GM12878 (cell line): ENCODE measurements at regions not wholly inside any gene's neighbourhood (a gene's known extent, or its start where the extent isn't known, plus 50 kb on each side); places are given as distances from the start of the nearest gene placed in this dataset.

ENCODE experiments used
- ATAC-seq: fragments of 200-7000 bp; cut with Tn5 transposase; 3 replicates; pipeline ENCODE4 v1.9.1; 2020; ENCODE audit warnings: mild to moderate bottlenecking, moderate library complexity
- BruUV-seq: library from RNA; stranded (reverse); fragments of 400-500 nt; replicated peaks from 2 replicates; lab custom pipeline; 2021; lab: Mats Ljungman, UMichigan
- CTCF ChIA-PET: fragments of 300-600 bp; sonication (Branson Sonifier 250); formaldehyde crosslinking; extraction: SDS; loops from one replicate; lab custom pipeline; 2021; ENCODE audit warnings: inconsistent platforms; lab: Yijun Ruan, JAX
- POLR2A ChIA-PET: fragments of 350-600 bp; formaldehyde crosslinking; extraction: SDS; loops from one replicate; lab custom pipeline; 2021; ENCODE audit warnings: inconsistent platforms; lab: Charles Lee
- RAD21 ChIA-PET: fragments of 300-600 bp; sonication (Branson Sonifier 250); formaldehyde crosslinking; loops from one replicate; lab custom pipeline; 2023; ENCODE audit warnings: antibody characterized with exemption; ENCODE audit not compliant: unreplicated experiment; lab: Charles Lee
- SMC1A ChIA-PET: fragments of 300-600 bp; sonication (Branson Sonifier 250); formaldehyde crosslinking; loops from one replicate; lab custom pipeline; 2023; ENCODE audit not compliant: unreplicated experiment, uncharacterized antibody; lab: Charles Lee
- DNase-seq: peaks from one replicate; pipeline ENCODE4 v3.0.0-alpha.2; 2011; ENCODE audit warnings: low read depth, low spot score
- FAIRE-seq: peaks from 3 replicates; lab custom pipeline; 2011; peaks lifted over from hg19 to GRCh38; lab: Jason Lieb, UNC
- H2AFZ ChIP-seq: 2 replicates; pipeline ENCODE4 v1.6.0; 2011; ENCODE audit warnings: low read depth, low read length, control low read depth; ENCODE audit not compliant: control insufficient read depth
- H3K27ac ChIP-seq: 2 replicates; pipeline ENCODE4 v1.5.1; 2011; ENCODE audit warnings: control low read depth; ENCODE audit not compliant: control insufficient read depth, insufficient read depth
- H3K27me3 ChIP-seq, 2 experiments: replicated peaks in 1 of 2; 2 replicates each; pipeline versions ENCODE4 v1.6.0 to v1.6.1; 2011; ENCODE audit warnings: low read length in 1 of 2; ENCODE audit not compliant: control insufficient read depth in 2 of 2, insufficient read depth in 2 of 2
- H3K36me3 ChIP-seq, 2 experiments: 2 replicates each; pipeline ENCODE4 v1.5.1; 2011; ENCODE audit warnings: low read length in 1 of 2; ENCODE audit not compliant: control insufficient read depth in 2 of 2, insufficient read depth in 2 of 2
- H3K4me1 ChIP-seq: 2 replicates; pipeline ENCODE4 v1.6.1; 2011; ENCODE audit warnings: mild to moderate bottlenecking, low read length, moderate library complexity, mixed read lengths; ENCODE audit not compliant: control insufficient read depth, insufficient read depth
- H3K4me2 ChIP-seq: 2 replicates; pipeline ENCODE4 v1.6.0; 2011; ENCODE audit warnings: control low read depth; ENCODE audit not compliant: control insufficient read depth, insufficient read depth
- H3K4me3 ChIP-seq: fragments of 200-600 bp; sonication (generic); 2 replicates; pipeline ENCODE4 v1.5.1; 2016
- H3K79me2 ChIP-seq: 2 replicates; pipeline ENCODE4 v1.6.0; 2011; ENCODE audit warnings: low read length; ENCODE audit not compliant: control insufficient read depth, insufficient read depth
- H3K9ac ChIP-seq: 2 replicates; pipeline ENCODE4 v1.8.0; 2011; ENCODE audit warnings: low read length, control low read depth, mixed read lengths; ENCODE audit not compliant: control insufficient read depth, insufficient read depth
- H3K9me3 ChIP-seq: replicated peaks from 3 replicates; pipeline ENCODE4 v1.5.1; 2011; ENCODE audit warnings: mild to moderate bottlenecking, low read length; ENCODE audit not compliant: control insufficient read depth, insufficient read depth
- H4K20me1 ChIP-seq: 2 replicates; pipeline ENCODE4 v1.6.0; 2011; ENCODE audit not compliant: control insufficient read depth, insufficient read depth
- KAT2A ChIP-seq: conservative IDR thresholded peaks from 2 replicates; pipeline ENCODE4 v1.6.1; 2011; ENCODE audit warnings: low read depth, low read length; ENCODE audit not compliant: control insufficient read depth
- RAD21 ChIP-seq: IDR thresholded peaks from 2 replicates; pipeline ENCODE4 v1.6.1; 2011; ENCODE audit warnings: mild to moderate bottlenecking, low read depth, low read length, moderate library complexity; ENCODE audit not compliant: insufficient read depth
- in situ Hi-C: fragments of 300-500 bp; cut with MboI; formaldehyde crosslinking; loops from 9 replicates; pipeline ENCODE4 v1.14.3; 2018; ENCODE audit warnings: mixed read lengths
- intact Hi-C: fragments of 100-400 bp; cut with micrococcal nuclease; formaldehyde crosslinking; loops from one replicate; pipeline ENCODE4 v1.14.2; 2022; ENCODE audit not compliant: unreplicated experiment
- TF ChIP-seq, protein P1 (sequence below): fragments of 450-650 bp; conservative IDR thresholded peaks from 2 replicates; pipeline ENCODE4 v1.6.1; 2017; ENCODE audit warnings: mild to moderate bottlenecking, moderate library complexity
- TF ChIP-seq, protein P2 (sequence below): fragments of 450-650 bp; formaldehyde crosslinking; IDR thresholded peaks from 2 replicates; pipeline ENCODE4 v1.5.0; 2022; ENCODE audit warnings: mild to moderate bottlenecking, missing genetic modification characterization

DNA sequence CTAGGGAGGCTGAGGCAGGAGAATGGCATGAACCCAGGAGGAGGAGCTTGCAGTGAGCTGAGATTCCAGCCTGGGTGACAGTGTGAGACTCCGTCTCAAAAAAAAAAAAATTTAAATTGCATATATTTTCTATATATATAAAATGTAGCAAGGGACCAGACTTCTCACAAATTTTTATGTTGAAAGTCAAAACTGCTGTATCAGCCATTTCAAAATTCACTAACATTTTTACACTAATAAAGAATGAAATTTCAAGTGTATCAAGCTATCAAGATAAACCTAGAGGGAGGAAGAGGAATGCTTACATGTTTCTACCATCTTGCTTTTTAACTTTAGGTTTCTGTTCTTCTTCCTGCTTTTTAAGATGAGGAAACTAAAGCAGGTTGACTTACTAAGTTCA lies 464.0 kb downstream of the KCNJ3 start (continued):
- TF ChIP-seq, protein P1, sequence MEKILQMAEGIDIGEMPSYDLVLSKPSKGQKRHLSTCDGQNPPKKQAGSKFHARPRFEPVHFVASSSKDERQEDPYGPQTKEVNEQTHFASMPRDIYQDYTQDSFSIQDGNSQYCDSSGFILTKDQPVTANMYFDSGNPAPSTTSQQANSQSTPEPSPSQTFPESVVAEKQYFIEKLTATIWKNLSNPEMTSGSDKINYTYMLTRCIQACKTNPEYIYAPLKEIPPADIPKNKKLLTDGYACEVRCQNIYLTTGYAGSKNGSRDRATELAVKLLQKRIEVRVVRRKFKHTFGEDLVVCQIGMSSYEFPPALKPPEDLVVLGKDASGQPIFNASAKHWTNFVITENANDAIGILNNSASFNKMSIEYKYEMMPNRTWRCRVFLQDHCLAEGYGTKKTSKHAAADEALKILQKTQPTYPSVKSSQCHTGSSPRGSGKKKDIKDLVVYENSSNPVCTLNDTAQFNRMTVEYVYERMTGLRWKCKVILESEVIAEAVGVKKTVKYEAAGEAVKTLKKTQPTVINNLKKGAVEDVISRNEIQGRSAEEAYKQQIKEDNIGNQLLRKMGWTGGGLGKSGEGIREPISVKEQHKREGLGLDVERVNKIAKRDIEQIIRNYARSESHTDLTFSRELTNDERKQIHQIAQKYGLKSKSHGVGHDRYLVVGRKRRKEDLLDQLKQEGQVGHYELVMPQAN, result no peak

DNA sequence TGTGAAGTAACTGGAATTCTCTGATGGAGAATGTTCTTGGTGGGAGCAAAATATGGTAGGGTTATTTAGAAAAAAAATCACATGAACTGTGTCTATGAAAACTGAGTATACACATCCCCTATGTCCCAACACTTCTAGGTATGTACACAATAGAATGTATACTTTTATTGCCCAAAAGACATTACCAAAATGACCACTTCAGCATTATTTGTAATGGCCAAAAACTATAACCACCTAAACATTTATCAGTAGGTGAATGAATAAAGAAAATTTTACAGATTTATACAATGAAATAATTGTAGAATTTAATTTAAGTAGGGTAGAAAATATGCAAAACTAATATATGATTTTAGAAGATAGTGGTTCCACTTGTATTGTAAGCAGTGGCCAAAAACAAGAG lies 462.8 kb downstream of the KCNJ3 start:
- RAD21 ChIA-PET, result no interaction called here
- no peak for FAIRE-seq
- no TSS peak for BruUV-seq

More for the DNA sequence above, 462.8 kb downstream of the KCNJ3 start:
- H3K36me3 ChIP-seq, result no peaks in the 10 kb centered on the region
- intact Hi-C loops (loop anchor here (5.0 kb wide), 1 partner anchor 41 kb away; no protein-coding TSS in a partner anchor), in situ Hi-C loops (no loop called here)
- POLR2A ChIA-PET, result no interaction called here
- H2AFZ ChIP-seq, result no peak overlapping the region
- H3K9me3 ChIP-seq, result no peaks in the 10 kb centered on the region
- H3K4me1 ChIP-seq, result no peaks in the 10 kb centered on the region
- no peaks in the 10 kb centered on the region for H3K27me3 ChIP-seq
- TF ChIP-seq, protein P2, sequence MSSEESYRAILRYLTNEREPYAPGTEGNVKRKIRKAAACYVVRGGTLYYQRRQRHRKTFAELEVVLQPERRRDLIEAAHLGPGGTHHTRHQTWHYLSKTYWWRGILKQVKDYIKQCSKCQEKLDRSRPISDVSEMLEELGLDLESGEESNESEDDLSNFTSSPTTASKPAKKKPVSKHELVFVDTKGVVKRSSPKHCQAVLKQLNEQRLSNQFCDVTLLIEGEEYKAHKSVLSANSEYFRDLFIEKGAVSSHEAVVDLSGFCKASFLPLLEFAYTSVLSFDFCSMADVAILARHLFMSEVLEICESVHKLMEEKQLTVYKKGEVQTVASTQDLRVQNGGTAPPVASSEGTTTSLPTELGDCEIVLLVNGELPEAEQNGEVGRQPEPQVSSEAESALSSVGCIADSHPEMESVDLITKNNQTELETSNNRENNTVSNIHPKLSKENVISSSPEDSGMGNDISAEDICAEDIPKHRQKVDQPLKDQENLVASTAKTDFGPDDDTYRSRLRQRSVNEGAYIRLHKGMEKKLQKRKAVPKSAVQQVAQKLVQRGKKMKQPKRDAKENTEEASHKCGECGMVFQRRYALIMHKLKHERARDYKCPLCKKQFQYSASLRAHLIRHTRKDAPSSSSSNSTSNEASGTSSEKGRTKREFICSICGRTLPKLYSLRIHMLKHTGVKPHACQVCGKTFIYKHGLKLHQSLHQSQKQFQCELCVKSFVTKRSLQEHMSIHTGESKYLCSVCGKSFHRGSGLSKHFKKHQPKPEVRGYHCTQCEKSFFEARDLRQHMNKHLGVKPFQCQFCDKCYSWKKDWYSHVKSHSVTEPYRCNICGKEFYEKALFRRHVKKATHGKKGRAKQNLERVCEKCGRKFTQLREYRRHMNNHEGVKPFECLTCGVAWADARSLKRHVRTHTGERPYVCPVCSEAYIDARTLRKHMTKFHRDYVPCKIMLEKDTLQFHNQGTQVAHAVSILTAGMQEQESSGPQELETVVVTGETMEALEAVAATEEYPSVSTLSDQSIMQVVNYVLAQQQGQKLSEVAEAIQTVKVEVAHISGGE (CRISPR knock-in tag), result no peak
- no peak for TF ChIP-seq RAD21
- TF ChIP-seq KAT2A, result no peak
- TF ChIP-seq, all 136 proteins: peak for 0
- ChIA-PET SMC1A (interaction anchor here (0.8 kb wide), 1 partner anchor 11 kb away, joined by 4 read pairs; no protein-coding TSS in a partner anchor), CTCF (no interaction called here)
- Histone ChIP-seq H3K4me3 (no peak overlapping the region), H3K79me2 (no peaks in the 10 kb centered on the region), H3K27ac (no peak overlapping the region), H4K20me1 (no peaks in the 10 kb centered on the region), H3K9ac (no peak overlapping the region), H3K4me2 (no peak overlapping the region)
- DNase-seq (no peak), ATAC-seq (no peak)
